Suppressor macrophage (primary cell): ENCODE measurements at regions not wholly inside any gene's neighbourhood (a gene's known extent, or its start where the extent isn't known, plus 50 kb on each side); places are given as distances from the start of the nearest gene placed in this dataset.
A peak's percentile ranks its signal among the peaks of the same experiment; 100 is the strongest.

Source experiments
- DNase-seq, 4 experiments: peaks; one replicate each; pipeline ENCODE4 v3.0.0-alpha.2; 2020 to 2022

GRCh38 chr9:91043056-91043810, 241.6 kb downstream of the SYK start:
- peak in 3 of 4 experiments; percentile 34 to 45 (median 44) for DNase-seq

DNA sequence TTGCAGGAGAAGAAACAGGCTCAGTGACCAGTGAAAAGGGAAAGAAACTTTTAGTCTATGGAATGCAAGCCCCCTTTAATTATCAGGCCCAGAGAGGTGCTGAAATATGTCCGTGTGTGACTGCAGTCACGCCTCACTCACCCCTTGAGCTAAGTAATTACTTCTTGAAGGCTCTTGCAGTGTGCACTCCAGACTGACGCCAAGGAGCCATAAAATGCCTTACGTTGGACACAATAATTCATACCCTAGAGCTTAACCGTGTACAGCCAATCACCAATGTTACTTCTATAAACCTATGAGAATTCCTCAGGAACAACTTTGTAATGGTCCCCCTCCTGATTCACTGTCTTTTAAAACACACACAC, 242.2 kb downstream of the SYK start:
- DNase-seq: no peak

GRCh38 chr9:91044354-91044753, 242.7 kb downstream of the SYK start:
- DNase-seq: no peak

GRCh38 chr9:91045041-91045440, 243.4 kb downstream of the SYK start:
- no peak for DNase-seq

- no peak for DNase-seq
Measured at GRCh38 chr9:91047529-91047928, 245.9 kb downstream of the SYK start.

GRCh38 chr9:91047993-91048607, 246.5 kb downstream of the SYK start:
- no peak for DNase-seq

DNA sequence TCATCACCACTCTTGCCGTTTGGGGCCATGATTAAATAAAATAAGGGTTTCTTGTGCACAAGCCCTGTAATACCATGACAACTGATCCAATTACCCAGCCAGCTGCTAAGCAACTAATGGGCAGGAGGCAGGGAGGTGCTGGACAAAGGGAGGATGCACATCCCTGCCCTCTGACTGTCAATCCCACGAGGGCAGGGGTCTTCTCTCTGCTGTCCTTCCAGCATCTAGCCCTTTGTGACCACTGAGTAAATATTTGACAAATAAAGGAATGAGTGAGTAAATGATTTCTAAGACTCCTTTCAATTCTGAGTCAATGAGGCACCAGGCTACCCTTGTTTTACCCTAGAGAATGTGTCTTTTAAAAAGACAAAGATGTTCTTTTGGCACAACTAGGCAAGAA, 247.1 kb downstream of the SYK start:
- no peak for DNase-seq

DNA sequence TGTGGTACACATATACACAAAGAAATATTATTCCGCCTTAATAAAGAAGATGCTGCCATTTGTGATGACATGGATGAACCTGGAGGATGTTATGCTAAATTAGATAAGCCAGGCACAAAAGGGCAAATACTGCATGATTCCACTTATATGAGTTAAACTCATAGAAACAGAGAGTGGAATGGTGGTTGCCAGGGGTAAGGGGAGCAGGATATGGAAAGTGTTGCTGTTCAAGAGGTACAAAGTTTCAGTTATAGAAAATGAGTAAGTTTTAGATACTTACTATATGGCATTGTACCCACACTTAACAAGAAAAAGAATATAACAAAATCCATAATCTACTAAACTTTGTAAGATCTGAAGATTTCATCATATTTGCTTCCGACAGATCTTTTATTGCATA, 252.2 kb downstream of the SYK start:
- no peak for DNase-seq

- no peak for DNase-seq
Measured at GRCh38 chr9:91055845-91056244, 254.2 kb downstream of the SYK start.

DNA sequence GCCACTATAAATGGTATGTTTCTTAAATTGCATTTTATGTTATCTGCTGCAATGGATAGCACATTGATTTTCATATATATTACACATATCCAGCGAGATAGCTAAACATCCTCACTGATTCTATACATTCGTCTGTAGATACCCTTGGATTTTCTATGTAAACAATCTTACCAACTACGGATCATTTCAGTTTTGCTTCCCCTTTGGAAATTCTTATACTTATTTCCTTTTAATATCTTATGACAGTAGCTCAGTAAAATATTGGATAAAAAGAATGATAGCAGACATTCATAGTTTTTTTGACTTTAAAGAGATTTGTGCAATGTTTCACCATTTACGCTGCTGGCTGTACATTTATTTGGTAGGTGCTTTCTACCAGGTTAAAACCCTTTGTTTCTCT, 254.9 kb downstream of the SYK start:
- no peak for DNase-seq

GRCh38 chr9:91056917-91057316, 255.3 kb downstream of the SYK start:
- DNase-seq: no peak

DNA sequence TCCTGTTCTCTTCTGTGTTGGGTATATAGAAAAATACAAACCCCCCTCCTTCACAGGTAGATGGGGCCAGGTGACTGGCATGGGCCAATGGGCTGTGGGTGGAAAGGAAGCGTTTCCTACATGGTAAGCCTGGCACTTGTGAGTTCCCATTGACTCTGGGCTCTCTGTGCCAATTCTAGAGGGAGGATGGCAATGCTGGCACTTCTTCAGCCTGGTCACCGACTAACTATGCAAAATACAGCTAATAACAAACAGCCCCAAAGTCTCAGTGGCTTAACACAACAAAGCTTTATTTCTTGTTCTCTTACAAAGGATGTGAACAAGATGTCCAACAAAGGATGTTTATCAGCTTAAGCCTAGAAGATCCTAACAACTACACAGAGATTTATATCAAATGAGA, 258.1 kb downstream of the SYK start:
- DNase-seq: no peak

DNA sequence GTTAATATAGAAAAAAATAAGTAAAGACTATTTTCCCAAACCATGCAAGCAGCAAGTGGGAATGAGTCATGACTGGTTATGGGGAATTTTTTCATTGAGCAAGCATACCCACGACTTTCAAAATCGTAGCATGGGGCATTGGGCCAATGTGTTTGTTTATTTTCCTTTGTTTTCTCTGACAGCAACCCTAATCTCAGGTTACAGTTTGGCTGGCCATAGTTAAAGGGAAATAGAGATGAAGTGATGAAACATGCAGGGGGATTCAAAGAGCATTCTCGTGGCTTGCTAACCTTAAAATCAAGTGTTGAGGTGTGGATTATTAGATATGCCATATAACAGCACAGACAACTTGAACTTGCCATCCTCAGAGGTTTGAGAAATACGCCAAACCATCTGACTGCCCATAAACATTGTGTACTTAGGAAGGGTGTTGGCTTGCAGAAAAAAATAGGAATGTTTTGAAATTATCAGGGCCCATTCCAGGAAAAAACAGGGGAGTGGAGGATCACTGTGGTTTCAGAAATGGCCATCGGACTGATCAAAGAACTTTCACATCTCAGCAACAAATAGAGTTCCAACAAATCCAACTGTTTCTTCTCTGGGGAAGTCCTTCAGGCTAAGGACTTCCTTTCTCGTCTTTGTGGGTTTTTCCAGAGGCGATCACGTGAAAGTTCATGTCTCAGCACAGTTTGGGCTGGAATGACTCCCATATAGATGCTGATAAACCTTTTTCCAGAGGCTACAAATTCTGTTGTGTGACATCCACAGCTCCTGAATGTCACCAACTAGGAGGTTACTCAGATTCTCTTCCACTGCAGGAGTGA, 259.1 kb downstream of the SYK start:
- DNase-seq: peak; percentile 70 to 86 (median 79)

- peak; percentile 24 to 63 (median 46) for DNase-seq
Measured at GRCh38 chr9:91061506-91061905, 259.9 kb downstream of the SYK start.

DNA sequence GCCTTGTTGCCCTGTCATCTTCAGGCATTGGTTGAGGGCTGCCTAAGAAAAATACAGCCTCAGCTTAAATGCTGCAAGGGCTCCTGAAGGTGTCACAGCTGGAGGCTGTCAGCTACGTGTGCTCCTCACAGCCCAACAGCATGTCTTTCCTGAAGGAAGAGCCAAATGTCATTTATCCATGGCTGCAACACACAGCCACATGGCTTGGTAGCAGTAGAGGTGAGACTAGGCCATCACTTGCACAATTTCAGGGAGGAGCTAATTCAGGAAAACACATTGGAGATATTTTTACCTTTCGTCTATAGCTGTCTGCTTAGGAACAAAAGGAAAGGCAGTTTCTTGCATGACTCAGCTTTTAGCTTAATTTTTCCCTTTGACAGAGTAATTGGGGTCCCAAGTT, 260.7 kb downstream of the SYK start:
- no peak for DNase-seq

DNA sequence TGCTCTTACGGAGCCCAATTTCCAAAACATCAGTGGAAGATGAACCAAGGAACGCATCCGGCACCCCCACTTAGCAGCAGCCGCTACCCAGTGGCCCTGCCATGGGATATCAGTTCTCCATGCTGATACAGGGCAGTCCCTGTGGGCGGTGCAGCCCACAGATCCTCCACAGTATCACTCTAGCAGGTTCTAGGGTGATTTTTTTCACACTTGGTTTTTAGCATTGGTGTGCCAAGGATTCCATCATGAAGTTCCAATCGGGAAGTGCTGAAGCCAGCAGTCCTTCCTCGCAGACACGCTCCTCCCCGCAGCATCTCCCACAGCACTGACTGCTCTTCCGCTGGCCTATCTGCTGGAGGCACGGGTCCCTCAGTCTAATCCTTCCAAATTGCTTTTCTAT, 261.9 kb downstream of the SYK start:
- no peak for DNase-seq

- DNase-seq: no peak
Measured at GRCh38 chr9:91065231-91066041, 263.8 kb downstream of the SYK start.

DNA sequence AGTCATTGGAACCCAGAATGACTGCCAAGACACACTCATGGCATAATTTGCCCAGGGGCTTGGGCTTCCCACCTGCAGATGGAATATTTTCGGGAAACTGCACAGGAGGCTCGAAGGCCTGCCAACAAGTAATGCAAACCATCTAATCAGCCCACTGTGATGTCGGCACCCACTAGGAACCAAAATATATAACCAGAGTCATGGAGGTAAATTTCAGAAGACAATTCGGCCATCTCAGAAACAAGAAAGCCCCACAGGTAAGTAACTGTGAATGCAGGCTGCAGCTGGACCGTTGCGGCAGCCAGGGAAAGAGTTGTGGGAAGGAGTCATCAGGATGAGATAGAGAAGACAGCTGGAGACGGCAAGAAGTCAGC, 264.4 kb downstream of the SYK start:
- no peak for DNase-seq

GRCh38 chr9:91066856-91067255, 265.2 kb downstream of the SYK start:
- no peak for DNase-seq

GRCh38 chr9:91067306-91067860, 265.8 kb downstream of the SYK start:
- DNase-seq: no peak

- no peak for DNase-seq
Measured at GRCh38 chr9:91071184-91071990, 269.8 kb downstream of the SYK start.
